ENCODE measurements at regions not wholly inside any gene's neighbourhood (a gene's known extent, or its start where the extent isn't known, plus 50 kb on each side); places are given as distances from the start of the nearest gene placed in this dataset.

DNA sequence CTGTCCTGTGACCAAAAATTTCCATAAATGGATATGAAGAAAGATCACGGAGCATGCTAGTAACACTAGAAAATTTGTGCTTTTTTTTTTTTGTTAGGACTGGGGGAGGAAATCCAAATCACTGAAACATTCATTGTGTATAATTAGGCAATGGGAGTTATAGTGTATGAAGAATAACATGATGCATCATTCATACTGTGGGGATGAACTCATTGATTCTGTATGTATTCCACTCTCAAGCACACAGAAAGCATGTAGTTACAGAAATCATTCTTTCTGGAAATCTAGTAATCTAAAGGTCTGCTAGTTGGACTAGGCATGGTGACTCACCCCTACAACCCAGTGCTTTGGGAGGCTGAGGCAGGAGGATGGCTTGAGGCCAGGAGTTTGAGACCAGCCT is 749.7 kb downstream of the DIAPH3 start:
- no peak for ATAC-seq
- TF ChIP-seq BACH2 (CRISPR knock-in tag; IDR thresholded peaks at IDR 0.05; ENCODE audit: borderline replicate concordance) (no peak), ESRRG (CRISPR knock-in tag; IDR thresholded peaks at IDR 0.05) (no peak), TCF4 (CRISPR knock-in tag; IDR thresholded peaks at IDR 0.05; ENCODE audit: borderline replicate concordance) (no peak)
- TF ChIP-seq, protein P1, sequence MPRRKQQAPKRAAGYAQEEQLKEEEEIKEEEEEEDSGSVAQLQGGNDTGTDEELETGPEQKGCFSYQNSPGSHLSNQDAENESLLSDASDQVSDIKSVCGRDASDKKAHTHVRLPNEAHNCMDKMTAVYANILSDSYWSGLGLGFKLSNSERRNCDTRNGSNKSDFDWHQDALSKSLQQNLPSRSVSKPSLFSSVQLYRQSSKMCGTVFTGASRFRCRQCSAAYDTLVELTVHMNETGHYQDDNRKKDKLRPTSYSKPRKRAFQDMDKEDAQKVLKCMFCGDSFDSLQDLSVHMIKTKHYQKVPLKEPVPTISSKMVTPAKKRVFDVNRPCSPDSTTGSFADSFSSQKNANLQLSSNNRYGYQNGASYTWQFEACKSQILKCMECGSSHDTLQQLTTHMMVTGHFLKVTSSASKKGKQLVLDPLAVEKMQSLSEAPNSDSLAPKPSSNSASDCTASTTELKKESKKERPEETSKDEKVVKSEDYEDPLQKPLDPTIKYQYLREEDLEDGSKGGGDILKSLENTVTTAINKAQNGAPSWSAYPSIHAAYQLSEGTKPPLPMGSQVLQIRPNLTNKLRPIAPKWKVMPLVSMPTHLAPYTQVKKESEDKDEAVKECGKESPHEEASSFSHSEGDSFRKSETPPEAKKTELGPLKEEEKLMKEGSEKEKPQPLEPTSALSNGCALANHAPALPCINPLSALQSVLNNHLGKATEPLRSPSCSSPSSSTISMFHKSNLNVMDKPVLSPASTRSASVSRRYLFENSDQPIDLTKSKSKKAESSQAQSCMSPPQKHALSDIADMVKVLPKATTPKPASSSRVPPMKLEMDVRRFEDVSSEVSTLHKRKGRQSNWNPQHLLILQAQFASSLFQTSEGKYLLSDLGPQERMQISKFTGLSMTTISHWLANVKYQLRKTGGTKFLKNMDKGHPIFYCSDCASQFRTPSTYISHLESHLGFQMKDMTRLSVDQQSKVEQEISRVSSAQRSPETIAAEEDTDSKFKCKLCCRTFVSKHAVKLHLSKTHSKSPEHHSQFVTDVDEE (CRISPR knock-in tag; IDR thresholded peaks at IDR 0.05), result no peak
- TF ChIP-seq, protein P2, sequence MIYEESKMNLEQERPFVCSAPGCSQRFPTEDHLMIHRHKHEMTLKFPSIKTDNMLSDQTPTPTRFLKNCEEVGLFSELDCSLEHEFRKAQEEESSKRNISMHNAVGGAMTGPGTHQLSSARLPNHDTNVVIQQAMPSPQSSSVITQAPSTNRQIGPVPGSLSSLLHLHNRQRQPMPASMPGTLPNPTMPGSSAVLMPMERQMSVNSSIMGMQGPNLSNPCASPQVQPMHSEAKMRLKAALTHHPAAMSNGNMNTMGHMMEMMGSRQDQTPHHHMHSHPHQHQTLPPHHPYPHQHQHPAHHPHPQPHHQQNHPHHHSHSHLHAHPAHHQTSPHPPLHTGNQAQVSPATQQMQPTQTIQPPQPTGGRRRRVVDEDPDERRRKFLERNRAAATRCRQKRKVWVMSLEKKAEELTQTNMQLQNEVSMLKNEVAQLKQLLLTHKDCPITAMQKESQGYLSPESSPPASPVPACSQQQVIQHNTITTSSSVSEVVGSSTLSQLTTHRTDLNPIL (CRISPR knock-in tag; IDR thresholded peaks at IDR 0.05; ENCODE audit: low read depth), result no peak

DNA sequence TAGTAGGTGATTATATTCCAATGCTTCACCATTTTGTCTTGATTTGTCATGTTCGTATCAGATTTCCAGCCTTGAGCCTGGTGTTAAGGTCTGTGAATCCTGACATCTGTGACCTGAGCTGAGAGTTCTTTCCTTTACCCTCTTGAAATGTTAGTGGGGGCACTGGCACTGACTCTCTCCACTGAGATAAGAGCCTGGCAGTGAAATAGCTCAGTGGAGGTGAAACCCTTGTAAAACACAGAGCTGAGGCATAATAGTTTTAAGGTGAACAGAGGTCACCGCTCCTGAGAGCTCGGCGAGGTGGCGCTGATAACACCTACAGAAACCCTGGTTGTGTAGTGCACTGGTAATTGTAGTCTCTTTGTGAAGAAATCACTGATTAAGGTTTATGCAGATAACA is 748.2 kb downstream of the DIAPH3 start:
- no peak for TF ChIP-seq BACH2 (CRISPR knock-in tag; IDR thresholded peaks at IDR 0.05; ENCODE audit: borderline replicate concordance)
- TF ChIP-seq ZNF70 (CRISPR knock-in tag; IDR thresholded peaks at IDR 0.05), result no peak
- TF ChIP-seq ZFP3 (CRISPR knock-in tag; IDR thresholded peaks at IDR 0.05), result no peak
- ATAC-seq, result no peak

DNA sequence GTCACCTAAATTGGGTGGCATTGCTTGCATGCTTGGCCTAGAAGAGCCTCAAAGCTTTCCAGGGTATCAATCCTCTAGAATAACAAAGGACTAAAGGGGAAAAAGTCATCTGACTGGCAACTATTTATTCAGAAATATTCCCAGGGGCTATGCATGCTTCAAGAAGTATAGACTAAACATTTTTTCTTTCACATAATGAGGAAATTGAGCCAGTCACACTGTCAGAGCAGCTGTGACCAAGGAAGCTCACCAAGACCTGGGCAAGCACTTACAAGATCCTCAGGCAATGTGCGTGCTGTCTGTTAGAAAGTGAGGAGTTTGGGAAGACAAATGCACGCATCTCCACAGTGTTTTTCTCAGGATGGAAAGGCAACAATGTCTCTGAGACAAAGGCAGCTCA is 747.2 kb downstream of the DIAPH3 start:
- TF ChIP-seq TOX (CRISPR knock-in tag; IDR thresholded peaks at IDR 0.05; ENCODE audit: borderline replicate concordance), result no peak
- TF ChIP-seq ZNF565 (CRISPR knock-in tag; conservative IDR thresholded peaks at IDR 0.05; ENCODE audit: low read depth), result no peak
- TF ChIP-seq GLIS3 (CRISPR knock-in tag; IDR thresholded peaks at IDR 0.05), result no peak
- no peak for TF ChIP-seq RARB (CRISPR knock-in tag; IDR thresholded peaks at IDR 0.05)
- TF ChIP-seq, protein P3, sequence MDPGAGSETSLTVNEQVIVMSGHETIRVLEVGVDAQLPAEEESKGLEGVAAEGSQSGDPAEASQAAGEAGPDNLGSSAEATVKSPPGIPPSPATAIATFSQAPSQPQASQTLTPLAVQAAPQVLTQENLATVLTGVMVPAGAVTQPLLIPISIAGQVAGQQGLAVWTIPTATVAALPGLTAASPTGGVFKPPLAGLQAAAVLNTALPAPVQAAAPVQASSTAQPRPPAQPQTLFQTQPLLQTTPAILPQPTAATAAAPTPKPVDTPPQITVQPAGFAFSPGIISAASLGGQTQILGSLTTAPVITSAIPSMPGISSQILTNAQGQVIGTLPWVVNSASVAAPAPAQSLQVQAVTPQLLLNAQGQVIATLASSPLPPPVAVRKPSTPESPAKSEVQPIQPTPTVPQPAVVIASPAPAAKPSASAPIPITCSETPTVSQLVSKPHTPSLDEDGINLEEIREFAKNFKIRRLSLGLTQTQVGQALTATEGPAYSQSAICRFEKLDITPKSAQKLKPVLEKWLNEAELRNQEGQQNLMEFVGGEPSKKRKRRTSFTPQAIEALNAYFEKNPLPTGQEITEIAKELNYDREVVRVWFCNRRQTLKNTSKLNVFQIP (CRISPR knock-in tag; IDR thresholded peaks at IDR 0.05; ENCODE audit: borderline replicate concordance, low read depth), result no peak
- TF ChIP-seq PPARA (CRISPR knock-in tag; IDR thresholded peaks at IDR 0.05; ENCODE audit: borderline replicate concordance), result no peak
- TF ChIP-seq, protein P1 (CRISPR knock-in tag; IDR thresholded peaks at IDR 0.05), result no peak
- ATAC-seq, result no peak

DNA sequence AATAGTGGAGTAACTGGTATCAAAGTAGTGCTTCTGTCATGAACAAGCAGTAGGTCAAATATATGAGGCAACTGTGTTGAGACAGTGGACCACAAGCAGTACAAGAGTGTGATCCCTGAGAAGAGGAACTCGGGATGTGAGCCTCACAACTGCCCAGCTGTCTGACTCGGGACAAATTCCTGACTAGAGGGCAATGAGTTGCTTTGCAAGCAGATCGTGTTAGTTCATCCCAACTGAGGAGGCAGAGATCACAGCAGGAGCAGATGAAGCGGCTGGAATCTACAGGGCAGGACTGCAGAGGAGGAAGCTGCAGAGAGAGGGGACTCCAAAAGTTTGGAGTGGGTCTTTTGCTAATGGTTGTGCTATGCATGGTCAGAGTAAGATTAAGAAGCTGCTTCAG is 741.1 kb downstream of the DIAPH3 start:
- no peak for TF ChIP-seq PPARA (CRISPR knock-in tag; IDR thresholded peaks at IDR 0.05; ENCODE audit: borderline replicate concordance)
- no peak for TF ChIP-seq ESRRG (CRISPR knock-in tag; IDR thresholded peaks at IDR 0.05)
- TF ChIP-seq RARB (CRISPR knock-in tag; IDR thresholded peaks at IDR 0.05), result no peak
- no peak for TF ChIP-seq BACH2 (CRISPR knock-in tag; IDR thresholded peaks at IDR 0.05; ENCODE audit: borderline replicate concordance)
- TF ChIP-seq, protein P2 (CRISPR knock-in tag; IDR thresholded peaks at IDR 0.05; ENCODE audit: low read depth), result no peak
- TF ChIP-seq OSR1 (CRISPR knock-in tag; IDR thresholded peaks at IDR 0.05), result no peak
- TF ChIP-seq, protein P1 (CRISPR knock-in tag; IDR thresholded peaks at IDR 0.05), result no peak
- TF ChIP-seq GLIS3 (CRISPR knock-in tag; IDR thresholded peaks at IDR 0.05), result no peak
- TF ChIP-seq, protein P3 (CRISPR knock-in tag; IDR thresholded peaks at IDR 0.05; ENCODE audit: borderline replicate concordance, low read depth), result no peak
- no peak for TF ChIP-seq ZNF565 (CRISPR knock-in tag; conservative IDR thresholded peaks at IDR 0.05; ENCODE audit: low read depth)
- no peak for TF ChIP-seq ZNF8 (CRISPR knock-in tag; IDR thresholded peaks at IDR 0.05)
- TF ChIP-seq ARNTL (CRISPR knock-in tag; IDR thresholded peaks at IDR 0.05; ENCODE audit: borderline replicate concordance, low read depth), result no peak
- TF ChIP-seq ZNF70 (CRISPR knock-in tag; IDR thresholded peaks at IDR 0.05), result no peak
- no peak for TF ChIP-seq ZFP3 (CRISPR knock-in tag; IDR thresholded peaks at IDR 0.05)
- TF ChIP-seq ZC3H10 (CRISPR knock-in tag; IDR thresholded peaks at IDR 0.05), result no peak
- TF ChIP-seq SNAI2 (CRISPR knock-in tag; IDR thresholded peaks at IDR 0.05), result no peak
- TF ChIP-seq TOX (CRISPR knock-in tag; IDR thresholded peaks at IDR 0.05; ENCODE audit: borderline replicate concordance), result no peak
- no peak for TF ChIP-seq ZFP30 (CRISPR knock-in tag; IDR thresholded peaks at IDR 0.05)
- no peak for TF ChIP-seq TCF4 (CRISPR knock-in tag; IDR thresholded peaks at IDR 0.05; ENCODE audit: borderline replicate concordance)
- TF ChIP-seq ISL1 (CRISPR knock-in tag; IDR thresholded peaks at IDR 0.05), result no peak
- ATAC-seq, result no peak

Data from SK-N-SH treated with all-trans-retinoic acid at 6 μM for 48 hours (cell line).